ENCODE measurements at regions not wholly inside any gene's neighbourhood (a gene's known extent, or its start where the extent isn't known, plus 50 kb on each side); places are given as distances from the start of the nearest gene placed in this dataset.

- peaks cover 0 to 15% of the 10 kb centered on the region in 2 experiments for H3K27me3 ChIP-seq (ENCODE audit: control insufficient read depth in 2 of 2, insufficient read depth in 2 of 2, low read length in 2 of 2)
- H2AFZ ChIP-seq (ENCODE audit: low read depth, low read length): no peak overlapping the region
- no peak overlapping the region for H3K4me2 ChIP-seq (ENCODE audit: insufficient read depth, low read length)
- H4K20me1 ChIP-seq (replicated peaks; ENCODE audit: control insufficient read depth, extremely low read depth, insufficient read depth, low read length): no peaks in the 10 kb centered on the region
- FAIRE-seq: no peak
- no peaks in the 10 kb centered on the region for H3K36me3 ChIP-seq (ENCODE audit: control insufficient read depth in 2 of 2, extremely low read depth in 1 of 2, insufficient read depth in 2 of 2, low read length in 2 of 2)
- no peaks in the 10 kb centered on the region for H3K9me1 ChIP-seq (replicated peaks; ENCODE audit: control insufficient read depth, extremely low read depth, insufficient read depth, low read length)
- no peaks in the 10 kb centered on the region for H3K79me2 ChIP-seq (ENCODE audit: control insufficient read depth, insufficient read depth, low read length)
- ChIA-PET POLR2A (no interaction called here), CTCF (no interaction called here)
- intact Hi-C loops (cut with micrococcal nuclease) (no loop called here), dilution Hi-C loops (cut with MboI; ENCODE audit: extremely low pct_ligation_motif_present, low sequenced_read_pairs) (no loop called here)
- BruUV-seq (replicated peaks): no TSS peak
- no peak for DNase-seq (ENCODE audit: low read depth, low spot score)
- H3K4me1 ChIP-seq (ENCODE audit: control insufficient read depth, extremely low read depth, insufficient read depth, low read length): no peaks in the 10 kb centered on the region
- no peaks in the 10 kb centered on the region for H3K9me3 ChIP-seq (replicated peaks; ENCODE audit: control insufficient read depth, insufficient read depth, low read length)
- H3K27ac ChIP-seq (ENCODE audit: insufficient read depth, low read depth, low read length): no peak overlapping the region
- TF ChIP-seq JUN (IDR thresholded peaks at IDR 0.05; ENCODE audit: borderline replicate concordance, insufficient read depth, insufficient read length, low read depth) (no peak), POLR2A (IDR thresholded peaks at IDR 0.05; ENCODE audit: low read depth, low read length) (no peak), EZH2 (IDR thresholded peaks at IDR 0.05; ENCODE audit: borderline replicate concordance, low read depth, low read length, severe bottlenecking) (no peak), GATA2 (IDR thresholded peaks at IDR 0.05; ENCODE audit: insufficient read depth, insufficient read length, low read depth, low read length) (no peak), POLR2AphosphoS5 (IDR thresholded peaks at IDR 0.05; ENCODE audit: insufficient read depth, low read depth, low read length) (no peak), MYC (IDR thresholded peaks at IDR 0.05; ENCODE audit: low read depth, low read length) (no peak)
- TF ChIP-seq, protein P1, sequence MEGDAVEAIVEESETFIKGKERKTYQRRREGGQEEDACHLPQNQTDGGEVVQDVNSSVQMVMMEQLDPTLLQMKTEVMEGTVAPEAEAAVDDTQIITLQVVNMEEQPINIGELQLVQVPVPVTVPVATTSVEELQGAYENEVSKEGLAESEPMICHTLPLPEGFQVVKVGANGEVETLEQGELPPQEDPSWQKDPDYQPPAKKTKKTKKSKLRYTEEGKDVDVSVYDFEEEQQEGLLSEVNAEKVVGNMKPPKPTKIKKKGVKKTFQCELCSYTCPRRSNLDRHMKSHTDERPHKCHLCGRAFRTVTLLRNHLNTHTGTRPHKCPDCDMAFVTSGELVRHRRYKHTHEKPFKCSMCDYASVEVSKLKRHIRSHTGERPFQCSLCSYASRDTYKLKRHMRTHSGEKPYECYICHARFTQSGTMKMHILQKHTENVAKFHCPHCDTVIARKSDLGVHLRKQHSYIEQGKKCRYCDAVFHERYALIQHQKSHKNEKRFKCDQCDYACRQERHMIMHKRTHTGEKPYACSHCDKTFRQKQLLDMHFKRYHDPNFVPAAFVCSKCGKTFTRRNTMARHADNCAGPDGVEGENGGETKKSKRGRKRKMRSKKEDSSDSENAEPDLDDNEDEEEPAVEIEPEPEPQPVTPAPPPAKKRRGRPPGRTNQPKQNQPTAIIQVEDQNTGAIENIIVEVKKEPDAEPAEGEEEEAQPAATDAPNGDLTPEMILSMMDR (IDR thresholded peaks at IDR 0.05; ENCODE audit: extremely low read depth in 1 of 2, insufficient read depth in 1 of 2, low read depth in 1 of 2, low read length in 2 of 2): no peak
- TF ChIP-seq, protein P2, sequence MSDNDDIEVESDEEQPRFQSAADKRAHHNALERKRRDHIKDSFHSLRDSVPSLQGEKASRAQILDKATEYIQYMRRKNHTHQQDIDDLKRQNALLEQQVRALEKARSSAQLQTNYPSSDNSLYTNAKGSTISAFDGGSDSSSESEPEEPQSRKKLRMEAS (IDR thresholded peaks at IDR 0.05; ENCODE audit: insufficient read depth, insufficient read length): no peak
- H3K4me3 ChIP-seq (replicated peaks in 1 of 3; ENCODE audit: insufficient read depth in 1 of 3, low read depth in 1 of 3, low read length in 3 of 3): no peak overlapping the region
- no peak overlapping the region for H3K9ac ChIP-seq (replicated peaks; ENCODE audit: extremely low read depth, insufficient read depth, low read length)
These were observed 64.4 kb upstream of the ZNF521 start for GRCh38 chr18:25416374-25416773.
